ENCODE measurements at regions not wholly inside any gene's neighbourhood (a gene's known extent, or its start where the extent isn't known, plus 50 kb on each side); places are given as distances from the start of the nearest gene placed in this dataset.

DNA sequence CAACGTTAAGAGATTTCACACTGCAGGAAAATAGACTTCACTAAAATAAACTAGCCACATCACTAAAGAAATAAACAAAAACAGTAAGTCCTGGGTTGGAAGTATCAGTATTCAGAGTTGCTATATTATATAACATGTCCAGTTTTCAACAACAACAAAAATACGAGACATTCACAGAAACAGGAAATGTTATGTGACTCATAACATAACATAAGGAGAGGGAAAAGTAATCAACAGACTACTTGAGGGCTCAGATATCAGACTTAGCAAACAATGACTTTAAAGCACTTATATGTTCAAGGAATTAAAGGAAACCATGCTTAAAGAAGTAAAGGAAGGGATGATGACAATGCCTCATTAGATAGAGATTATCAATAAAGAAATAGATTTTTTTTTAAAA, 73.5 kb upstream of the MKLN1 start:
- H3K4me3 ChIP-seq (ENCODE audit: low read depth, low read length) = no peak overlapping the region
- DNase-seq = no peak
- no CpG with 5 or more reads among the region's 2 CpGs for WGBS (ENCODE audit: extremely low coverage, insufficient coverage, insufficient read length)
- no peak overlapping the region for H3K14ac ChIP-seq (ENCODE audit: low read length)
- no peaks in the 10 kb centered on the region for H3K36me3 ChIP-seq (ENCODE audit: control insufficient read depth in 1 of 2, insufficient read depth in 2 of 2, low read length in 2 of 2)
- no peak overlapping the region for H3K4ac ChIP-seq (ENCODE audit: low read depth, low read length)
- no peak overlapping the region for H4K91ac ChIP-seq (ENCODE audit: low read depth, low read length)
- H3K18ac ChIP-seq (ENCODE audit: low read length) = no peak overlapping the region
- no peak overlapping the region for H3K23ac ChIP-seq (ENCODE audit: low read length)
- H3K4me1 ChIP-seq (ENCODE audit: control insufficient read depth in 1 of 2, insufficient read depth in 2 of 2, low read length in 2 of 2) = peaks cover 0 to 4% of the 10 kb centered on the region in 2 experiments
- H2BK12ac ChIP-seq (ENCODE audit: low read length) = no peak overlapping the region
- H3K27me3 ChIP-seq (ENCODE audit: insufficient read depth, low read length) = no peaks in the 10 kb centered on the region
- no peaks in the 10 kb centered on the region for H3K79me2 ChIP-seq (ENCODE audit: control insufficient read depth, insufficient read depth, low read length, poor library complexity)
- no peak overlapping the region for H2AK5ac ChIP-seq (ENCODE audit: low read length)
- no peak overlapping the region for H2BK5ac ChIP-seq (ENCODE audit: low read depth, low read length, poor library complexity)
- H3K9ac ChIP-seq (ENCODE audit: low read length) = no peak overlapping the region
- H2AFZ ChIP-seq (ENCODE audit: insufficient read depth, low read length, poor library complexity) = no peak overlapping the region
- H3K27ac ChIP-seq (ENCODE audit: low read depth, low read length) = no peak overlapping the region
- no peak overlapping the region for H4K12ac ChIP-seq (ENCODE audit: low read depth, low read length)
- no peak overlapping the region for H2BK120ac ChIP-seq (ENCODE audit: insufficient read depth, low read length, poor library complexity)
- H3K4me2 ChIP-seq (ENCODE audit: low read length) = no peak overlapping the region
- no peaks in the 10 kb centered on the region for H3K79me1 ChIP-seq (ENCODE audit: low read length)
- H4K8ac ChIP-seq (ENCODE audit: low read depth, low read length) = no peak overlapping the region
- H3K9me3 ChIP-seq (ENCODE audit: insufficient read depth, low read depth, low read length) = no peaks in the 10 kb centered on the region

DNA sequence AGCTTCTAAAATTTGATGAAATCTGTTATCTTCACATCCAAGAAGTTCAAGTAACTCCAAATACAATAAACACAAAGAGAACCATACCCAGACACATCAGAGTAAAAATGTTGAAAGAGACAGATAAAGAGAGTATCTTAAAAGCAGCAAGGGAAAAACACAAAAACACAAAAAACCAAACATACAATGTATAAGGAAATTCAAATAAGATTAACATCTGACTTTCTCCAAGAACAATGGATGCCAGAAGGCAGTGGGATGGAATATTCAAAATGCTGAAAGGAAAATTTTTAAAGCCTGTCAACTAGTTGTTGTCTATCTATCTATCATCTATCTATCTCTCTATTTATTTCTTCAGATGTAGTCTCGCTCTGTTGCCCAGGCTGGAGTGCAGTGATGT, 72.4 kb upstream of the MKLN1 start:
- no peak overlapping the region for H2AK5ac ChIP-seq (ENCODE audit: low read length)
- H3K18ac ChIP-seq (ENCODE audit: low read length) = no peak overlapping the region
- no peak overlapping the region for H4K91ac ChIP-seq (ENCODE audit: low read depth, low read length)
- H4K8ac ChIP-seq (ENCODE audit: low read depth, low read length) = no peak overlapping the region
- no peaks in the 10 kb centered on the region for H3K36me3 ChIP-seq (ENCODE audit: control insufficient read depth in 1 of 2, insufficient read depth in 2 of 2, low read length in 2 of 2)
- no peak overlapping the region for H2BK120ac ChIP-seq (ENCODE audit: insufficient read depth, low read length, poor library complexity)
- no peak overlapping the region for H4K12ac ChIP-seq (ENCODE audit: low read depth, low read length)
- H3K9me3 ChIP-seq (ENCODE audit: insufficient read depth, low read depth, low read length) = no peaks in the 10 kb centered on the region
- H3K23ac ChIP-seq (ENCODE audit: low read length) = no peak overlapping the region
- H2BK5ac ChIP-seq (ENCODE audit: low read depth, low read length, poor library complexity) = no peak overlapping the region
- no peak overlapping the region for H3K9ac ChIP-seq (ENCODE audit: low read length)
- H3K79me2 ChIP-seq (ENCODE audit: control insufficient read depth, insufficient read depth, low read length, poor library complexity) = no peaks in the 10 kb centered on the region
- H3K27ac ChIP-seq (ENCODE audit: low read depth, low read length) = no peak overlapping the region
- H3K4me1 ChIP-seq (ENCODE audit: control insufficient read depth in 1 of 2, insufficient read depth in 2 of 2, low read length in 2 of 2) = peaks cover 0 to under 1% of the 10 kb centered on the region in 2 experiments
- no peak overlapping the region for H2AFZ ChIP-seq (ENCODE audit: insufficient read depth, low read length, poor library complexity)
- H2BK12ac ChIP-seq (ENCODE audit: low read length) = no peak overlapping the region
- no peak overlapping the region for H3K4ac ChIP-seq (ENCODE audit: low read depth, low read length)
- no CpG with 5 or more reads among the region's 1 CpG for WGBS (ENCODE audit: extremely low coverage, insufficient coverage, insufficient read length)
- DNase-seq = no peak
- H3K27me3 ChIP-seq (ENCODE audit: insufficient read depth, low read length) = no peaks in the 10 kb centered on the region
- H3K79me1 ChIP-seq (ENCODE audit: low read length) = no peaks in the 10 kb centered on the region
- H3K4me2 ChIP-seq (ENCODE audit: low read length) = no peak overlapping the region
- H3K14ac ChIP-seq (ENCODE audit: low read length) = no peak overlapping the region
- H3K4me3 ChIP-seq (ENCODE audit: low read depth, low read length) = no peak overlapping the region

GRCh38 chr7:131261476-131261994, 66.1 kb upstream of the MKLN1 start:
- DNase-seq = no peak
- no peaks in the 10 kb centered on the region for H3K79me2 ChIP-seq (ENCODE audit: control insufficient read depth, insufficient read depth, low read length, poor library complexity)
- no peak overlapping the region for H2AFZ ChIP-seq (ENCODE audit: insufficient read depth, low read length, poor library complexity)
- H3K4ac ChIP-seq (ENCODE audit: low read depth, low read length) = no peak overlapping the region
- no peak overlapping the region for H3K18ac ChIP-seq (ENCODE audit: low read length)
- no peak overlapping the region for H3K27ac ChIP-seq (ENCODE audit: low read depth, low read length)
- H3K9me3 ChIP-seq (ENCODE audit: insufficient read depth, low read depth, low read length) = no peaks in the 10 kb centered on the region
- H3K4me1 ChIP-seq (ENCODE audit: control insufficient read depth in 1 of 2, insufficient read depth in 2 of 2, low read length in 2 of 2) = no peaks in the 10 kb centered on the region
- H3K14ac ChIP-seq (ENCODE audit: low read length) = no peak overlapping the region
- no peak overlapping the region for H3K9ac ChIP-seq (ENCODE audit: low read length)
- H4K12ac ChIP-seq (ENCODE audit: low read depth, low read length) = no peak overlapping the region
- no peak overlapping the region for H2AK5ac ChIP-seq (ENCODE audit: low read length)
- H2BK12ac ChIP-seq (ENCODE audit: low read length) = no peak overlapping the region
- H3K23ac ChIP-seq (ENCODE audit: low read length) = no peak overlapping the region
- no CpG with 5 or more reads among the region's 1 CpG for WGBS (ENCODE audit: extremely low coverage, insufficient coverage, insufficient read length)
- H3K36me3 ChIP-seq (ENCODE audit: control insufficient read depth in 1 of 2, insufficient read depth in 2 of 2, low read length in 2 of 2) = no peaks in the 10 kb centered on the region
- H2BK5ac ChIP-seq (ENCODE audit: low read depth, low read length, poor library complexity) = no peak overlapping the region
- H3K79me1 ChIP-seq (ENCODE audit: low read length) = no peaks in the 10 kb centered on the region
- no peak overlapping the region for H4K91ac ChIP-seq (ENCODE audit: low read depth, low read length)
- H3K4me2 ChIP-seq (ENCODE audit: low read length) = no peak overlapping the region
- H3K27me3 ChIP-seq (ENCODE audit: insufficient read depth, low read length) = no peaks in the 10 kb centered on the region
- no peak overlapping the region for H3K4me3 ChIP-seq (ENCODE audit: low read depth, low read length)
- no peak overlapping the region for H4K8ac ChIP-seq (ENCODE audit: low read depth, low read length)
- no peak overlapping the region for H2BK120ac ChIP-seq (ENCODE audit: insufficient read depth, low read length, poor library complexity)

DNA sequence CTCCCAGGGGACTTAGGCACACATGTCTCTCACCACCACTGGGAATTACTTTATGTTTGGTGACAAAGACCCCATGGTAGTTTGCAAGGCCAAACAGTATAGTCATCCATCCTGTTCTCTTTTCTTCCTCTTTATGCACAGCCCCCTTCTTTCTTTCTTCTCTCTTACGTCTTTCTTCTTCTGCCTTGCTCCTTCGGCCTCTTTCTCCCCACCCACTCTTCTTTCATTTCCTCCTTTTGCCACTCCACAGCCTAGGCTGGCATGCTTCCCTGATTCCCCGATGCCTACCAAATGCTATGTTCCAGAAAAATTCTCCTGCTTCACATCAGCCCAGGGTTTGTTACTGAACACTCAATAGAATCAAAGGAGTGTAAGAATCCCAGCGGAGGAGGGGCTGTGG, 62.4 kb upstream of the MKLN1 start:
- no peak overlapping the region for H2BK5ac ChIP-seq (ENCODE audit: low read depth, low read length, poor library complexity)
- no peaks in the 10 kb centered on the region for H3K4me1 ChIP-seq (ENCODE audit: control insufficient read depth in 1 of 2, insufficient read depth in 2 of 2, low read length in 2 of 2)
- no peaks in the 10 kb centered on the region for H3K27me3 ChIP-seq (ENCODE audit: insufficient read depth, low read length)
- no CpG with 5 or more reads among the region's 4 CpGs for WGBS (ENCODE audit: extremely low coverage, insufficient coverage, insufficient read length)
- H2BK12ac ChIP-seq (ENCODE audit: low read length) = no peak overlapping the region
- H3K4me2 ChIP-seq (ENCODE audit: low read length) = no peak overlapping the region
- no peak overlapping the region for H3K4me3 ChIP-seq (ENCODE audit: low read depth, low read length)
- H3K18ac ChIP-seq (ENCODE audit: low read length) = no peak overlapping the region
- no peak overlapping the region for H4K91ac ChIP-seq (ENCODE audit: low read depth, low read length)
- H4K12ac ChIP-seq (ENCODE audit: low read depth, low read length) = no peak overlapping the region
- no peak for DNase-seq
- H2AK5ac ChIP-seq (ENCODE audit: low read length) = no peak overlapping the region
- no peak overlapping the region for H4K8ac ChIP-seq (ENCODE audit: low read depth, low read length)
- H3K9me3 ChIP-seq (ENCODE audit: insufficient read depth, low read depth, low read length) = no peaks in the 10 kb centered on the region
- no peak overlapping the region for H3K27ac ChIP-seq (ENCODE audit: low read depth, low read length)
- no peaks in the 10 kb centered on the region for H3K79me1 ChIP-seq (ENCODE audit: low read length)
- no peak overlapping the region for H3K14ac ChIP-seq (ENCODE audit: low read length)
- no peak overlapping the region for H2BK120ac ChIP-seq (ENCODE audit: insufficient read depth, low read length, poor library complexity)
- no peak overlapping the region for H3K23ac ChIP-seq (ENCODE audit: low read length)
- H3K36me3 ChIP-seq (ENCODE audit: control insufficient read depth in 1 of 2, insufficient read depth in 2 of 2, low read length in 2 of 2) = no peaks in the 10 kb centered on the region
- H3K79me2 ChIP-seq (ENCODE audit: control insufficient read depth, insufficient read depth, low read length, poor library complexity) = no peaks in the 10 kb centered on the region
- no peak overlapping the region for H2AFZ ChIP-seq (ENCODE audit: insufficient read depth, low read length, poor library complexity)
- H3K9ac ChIP-seq (ENCODE audit: low read length) = no peak overlapping the region
- no peak overlapping the region for H3K4ac ChIP-seq (ENCODE audit: low read depth, low read length)

All from trophoblast cell (in vitro differentiated cells and primary cell).